Skin of body (tissue), 1 donor: ENCODE measurements at regions not wholly inside any gene's neighbourhood (a gene's known extent, or its start where the extent isn't known, plus 50 kb on each side); places are given as distances from the start of the nearest gene placed in this dataset.
"Not testable (repeated sequence)": the region's sequence is repeated elsewhere in the genome, so short reads cannot be mapped to it uniquely, and the experiment has no call there.

Source experiments
- DNase-seq: peaks from one replicate; lab custom pipeline; 2025; lab: John Stamatoyannopoulos, UW

DNA sequence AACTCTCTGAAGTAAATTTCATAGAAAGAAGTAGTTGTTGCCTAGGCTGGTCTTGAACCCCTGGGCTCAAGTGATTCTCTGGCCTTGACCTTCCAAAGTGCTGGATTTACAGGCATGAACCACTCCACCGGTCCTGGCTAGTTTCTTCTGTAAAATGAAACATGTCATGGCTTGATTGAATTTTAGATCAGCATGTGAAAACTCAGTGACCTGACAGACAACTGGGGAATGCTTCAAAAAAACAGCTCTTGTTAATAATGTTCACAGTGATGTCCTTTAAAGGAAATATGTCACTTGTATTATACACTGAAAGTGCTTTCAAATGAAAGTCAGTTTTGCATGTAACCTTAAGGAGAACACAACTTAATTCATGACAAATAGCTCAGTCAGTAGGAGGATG is 118.2 kb downstream of the KLF5 start:
- no peak for DNase-seq

DNA sequence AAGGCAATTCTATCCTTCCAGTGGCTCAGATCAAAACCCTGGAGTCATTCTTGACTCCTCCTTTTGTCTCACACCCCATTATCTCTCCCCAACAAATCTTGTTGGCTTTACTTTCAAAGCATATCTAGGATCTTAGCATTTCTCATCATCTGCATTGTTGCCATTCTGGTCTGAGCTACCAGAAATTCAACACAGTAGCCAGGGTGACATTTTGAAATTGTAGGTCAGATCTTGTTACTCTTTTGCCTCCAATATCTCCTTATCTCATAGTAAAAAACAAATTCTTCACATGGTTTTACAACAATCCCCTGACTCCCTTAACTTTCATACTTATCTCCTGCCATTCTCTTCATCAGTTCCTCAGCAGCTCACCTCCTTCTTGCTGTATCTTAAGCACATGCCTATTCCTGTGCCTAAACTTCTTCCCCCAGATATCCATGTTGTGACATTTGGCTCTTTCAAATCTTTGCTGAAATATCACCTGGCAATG is 115.8 kb downstream of the KLF5 start:
- DNase-seq: no peak

DNA sequence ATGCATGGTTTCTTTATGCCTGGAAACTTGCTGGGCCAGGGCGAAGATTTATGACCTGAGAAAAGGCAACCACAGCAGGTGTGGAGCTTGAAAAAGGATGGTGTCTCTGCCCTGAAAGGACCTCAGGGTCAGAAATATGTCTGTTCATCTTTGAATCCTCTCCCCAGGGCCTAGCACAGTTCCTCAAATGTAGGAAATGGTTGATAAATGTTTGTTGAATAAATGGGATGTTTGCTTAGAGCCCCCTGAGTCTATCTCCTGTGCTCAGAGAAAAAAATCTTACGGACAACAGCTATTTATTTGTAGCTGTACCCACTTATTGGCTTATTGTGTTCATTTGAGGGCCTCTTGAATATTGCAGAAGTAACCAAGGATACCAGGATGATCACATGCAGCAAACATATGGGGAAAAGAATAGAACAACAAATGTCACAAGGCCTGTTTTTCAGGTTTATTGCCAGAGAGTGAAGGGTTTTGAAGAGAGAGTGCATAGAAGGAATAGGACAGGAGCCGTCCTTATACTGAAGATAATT is 114.5 kb downstream of the KLF5 start:
- peak; percentile 3 for DNase-seq

DNA sequence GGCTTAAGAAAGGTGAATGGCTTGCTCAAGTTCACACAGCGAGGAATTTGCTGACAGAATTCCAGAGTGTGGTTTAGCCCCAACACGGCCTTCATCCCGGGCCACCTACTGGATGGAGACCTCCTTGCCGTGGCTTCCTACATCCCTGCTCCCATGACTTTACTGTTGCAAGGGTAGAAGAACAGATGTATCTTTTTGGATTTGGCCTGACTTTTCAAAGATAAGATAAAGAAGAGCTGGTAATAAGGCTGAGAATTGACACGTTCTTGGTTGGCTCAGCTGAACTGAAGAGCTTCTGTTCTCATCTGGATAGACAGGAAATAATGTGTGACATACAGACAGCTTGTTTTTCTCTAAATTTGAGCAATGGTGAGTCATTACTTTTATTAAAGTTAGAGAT is 113.1 kb downstream of the KLF5 start:
- DNase-seq: no peak

DNA sequence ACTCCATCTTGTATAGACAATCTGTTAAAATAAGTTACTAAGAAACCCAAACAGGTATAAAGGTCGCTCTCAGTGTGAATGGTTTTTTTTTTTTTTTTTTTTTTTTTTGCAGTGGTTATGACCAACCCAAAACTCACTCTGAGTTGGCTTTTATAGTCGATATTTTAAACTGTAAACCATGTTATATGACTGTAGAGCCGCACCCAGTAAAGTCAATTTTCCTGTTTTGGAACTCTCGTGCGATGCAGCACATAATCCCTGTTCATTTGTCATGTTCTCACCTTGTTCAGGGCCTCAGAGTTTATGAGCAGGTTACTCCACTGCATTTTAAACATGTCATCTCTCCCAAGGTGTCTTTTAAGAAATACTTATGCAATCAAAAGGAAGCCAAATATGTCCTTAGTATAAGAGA is 112.5 kb downstream of the KLF5 start:
- DNase-seq: no peak

DNA sequence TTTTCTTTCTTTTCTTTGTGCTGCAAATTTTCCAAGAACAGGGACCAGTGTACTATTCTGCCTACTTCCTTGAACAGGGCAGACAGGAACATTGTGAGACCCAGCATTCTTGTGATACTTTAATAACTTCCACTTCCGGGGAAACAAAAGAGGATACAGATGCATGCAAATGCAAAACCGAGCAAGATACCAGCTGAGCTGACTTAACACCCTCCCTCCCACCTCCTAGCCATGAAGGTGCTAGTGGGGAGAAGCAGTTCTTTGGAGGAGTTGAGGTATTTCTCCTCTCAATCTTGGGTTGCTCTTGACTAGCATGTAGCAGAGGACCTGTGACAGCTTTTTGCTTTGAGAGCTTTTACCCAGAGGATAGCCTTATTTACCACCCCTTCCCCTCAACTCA is 111.2 kb downstream of the KLF5 start:
- DNase-seq: no peak

DNA sequence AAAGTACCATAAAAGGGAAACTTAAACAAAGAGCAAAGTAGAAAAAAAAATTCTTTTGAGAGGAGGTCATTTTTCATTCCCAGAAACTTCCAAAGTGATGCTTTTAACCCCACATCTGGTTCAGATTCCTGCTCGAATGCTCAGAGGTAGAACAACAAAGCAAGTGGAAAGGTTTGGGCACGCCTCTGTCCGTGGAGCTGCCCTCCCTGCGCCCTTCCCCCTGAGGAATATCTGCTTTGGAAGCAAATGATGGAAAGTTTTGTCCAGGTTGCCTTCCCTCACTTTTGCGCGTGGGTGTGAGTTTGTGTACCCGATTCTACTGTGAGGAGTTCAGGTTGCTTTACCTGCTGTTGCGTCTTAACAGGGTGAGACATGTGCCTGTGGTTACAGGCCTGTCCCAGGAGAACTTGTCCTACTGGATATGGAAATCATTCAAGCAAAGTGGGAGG is 110.2 kb downstream of the KLF5 start:
- no peak for DNase-seq

DNA sequence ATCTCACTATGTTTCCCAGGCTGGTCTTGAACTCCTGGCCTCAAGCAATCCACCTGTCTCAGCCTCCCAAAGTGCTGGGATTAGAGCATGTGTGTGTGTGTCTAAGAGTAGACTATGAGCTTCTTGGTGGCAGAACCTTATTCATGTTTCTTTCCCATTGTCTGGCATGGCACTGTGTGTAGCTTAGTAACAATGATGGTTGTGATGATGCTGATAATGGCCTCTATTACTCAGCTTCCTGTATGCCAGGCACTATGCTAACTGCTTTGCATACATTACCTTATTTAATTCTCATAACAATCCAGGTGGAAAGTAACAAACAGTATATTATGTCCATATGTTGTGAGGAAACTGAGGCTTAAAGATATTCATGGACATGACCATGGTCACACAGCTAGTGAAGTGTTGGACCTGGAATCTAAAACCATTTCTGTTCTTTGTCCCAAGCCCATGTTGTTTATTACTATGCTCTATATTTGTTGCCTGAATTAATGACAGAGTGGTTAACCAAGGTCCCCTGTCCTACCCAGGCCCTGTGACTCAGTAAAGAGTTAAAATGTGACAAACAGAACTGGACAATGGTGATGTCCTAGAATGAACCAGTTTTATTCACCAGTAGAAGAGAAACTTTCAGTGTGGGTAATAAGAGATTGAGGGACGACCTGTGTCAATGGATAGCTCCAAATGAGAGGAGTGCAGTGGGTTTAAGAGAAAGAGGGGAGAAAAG is 109.6 kb downstream of the KLF5 start:
- DNase-seq: no peak

DNA sequence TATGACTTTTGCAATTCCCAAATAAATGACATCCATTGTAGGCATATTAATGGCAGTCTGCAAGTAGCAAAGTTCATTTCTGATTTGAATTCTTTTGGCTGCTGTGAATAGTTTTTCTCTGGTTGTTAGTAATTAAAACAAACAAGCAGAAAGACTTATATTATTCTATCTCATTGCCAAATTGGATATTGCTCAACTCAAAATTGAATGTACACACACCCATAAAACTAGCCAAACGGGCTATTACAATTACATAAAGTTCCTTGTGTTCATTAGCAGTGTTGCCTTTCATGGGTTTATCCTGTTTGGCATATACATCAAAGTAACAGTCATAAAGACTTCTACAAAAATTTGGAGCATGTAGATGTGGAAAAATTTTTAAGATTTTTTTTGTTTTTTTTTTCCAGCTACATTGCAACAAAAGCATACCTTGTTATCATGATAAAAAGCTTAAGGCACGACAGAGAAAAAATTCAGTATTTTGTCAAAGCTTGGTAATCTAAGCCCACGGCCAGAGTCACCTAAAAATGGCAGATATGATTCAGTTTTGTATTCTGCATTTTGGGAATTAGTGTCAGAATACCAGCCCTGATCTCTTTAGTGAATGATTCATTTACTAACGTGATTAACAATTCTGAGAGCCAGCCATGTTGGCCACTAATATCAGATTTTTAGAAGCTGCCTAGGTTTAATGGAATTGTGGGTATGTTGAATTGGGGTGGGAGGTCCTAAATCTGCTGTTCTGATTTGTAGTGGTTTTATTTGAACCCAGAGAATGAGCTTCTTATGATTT is 108.4 kb downstream of the KLF5 start:
- DNase-seq: peak; percentile 11

DNA sequence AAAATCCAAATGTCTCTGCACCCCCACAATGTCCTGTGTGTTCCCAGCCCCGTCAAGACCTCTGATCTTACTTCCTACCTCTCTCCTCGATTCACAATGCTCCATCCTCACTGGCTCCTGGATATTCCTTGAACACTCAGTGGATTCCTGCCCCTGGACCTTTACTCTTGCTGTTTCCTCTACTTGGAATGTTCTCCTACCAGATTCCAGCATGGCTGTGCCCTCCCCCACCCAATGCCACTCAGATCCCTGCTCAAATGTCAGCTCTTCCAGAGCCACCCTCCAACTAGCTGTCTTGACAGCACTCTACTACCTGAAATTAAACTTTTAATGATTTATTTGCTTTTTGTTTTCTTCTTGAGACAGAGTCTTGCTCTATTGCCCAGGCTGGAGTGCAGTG is 107.4 kb downstream of the KLF5 start:
- no peak for DNase-seq

DNA sequence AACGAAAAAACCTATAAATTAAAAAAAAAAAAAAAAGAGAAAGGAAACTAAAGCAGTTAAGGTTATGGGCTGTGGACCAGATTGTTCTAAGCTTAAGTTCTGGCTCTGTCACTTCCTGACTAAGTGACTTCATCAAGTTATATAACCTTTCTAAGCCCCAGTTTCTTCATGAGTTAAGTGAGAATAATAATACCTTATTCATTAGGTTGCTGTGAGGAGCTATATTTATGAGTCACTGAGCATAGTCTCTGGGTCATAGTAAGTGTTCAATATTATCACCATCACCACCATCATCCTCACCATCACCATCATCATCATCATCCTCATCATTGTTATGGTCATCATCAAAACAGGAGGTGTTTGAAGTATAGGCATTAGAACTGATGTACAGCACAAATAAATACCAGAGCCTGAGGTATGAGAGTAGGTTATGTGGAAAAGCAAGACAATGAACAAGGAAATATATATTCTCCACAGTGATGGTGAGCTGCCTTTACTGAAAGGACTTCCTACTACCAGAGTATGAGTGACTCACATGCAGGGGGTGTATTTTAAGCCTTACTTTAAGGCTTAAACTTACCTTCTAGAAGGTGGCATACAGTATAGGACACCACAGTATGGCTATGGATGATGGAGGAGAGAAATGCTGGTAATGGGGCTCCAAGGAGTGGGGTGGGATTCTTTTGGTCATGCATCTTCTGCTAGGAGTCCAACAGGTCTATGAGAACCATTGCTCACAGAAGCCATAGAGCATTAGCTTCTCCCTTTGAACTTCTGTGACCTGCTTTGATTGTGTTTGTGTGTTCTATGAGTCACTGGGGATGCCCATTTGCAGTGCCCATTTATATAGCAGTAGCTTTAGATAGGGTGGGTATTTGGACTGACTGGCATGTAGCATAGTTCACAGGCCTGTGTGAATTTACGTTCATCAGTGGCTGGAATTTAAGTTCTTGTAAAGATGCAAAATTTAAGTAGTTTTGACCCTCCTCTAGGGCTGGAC is 104.4 kb downstream of the KLF5 start:
- no peak for DNase-seq

DNA sequence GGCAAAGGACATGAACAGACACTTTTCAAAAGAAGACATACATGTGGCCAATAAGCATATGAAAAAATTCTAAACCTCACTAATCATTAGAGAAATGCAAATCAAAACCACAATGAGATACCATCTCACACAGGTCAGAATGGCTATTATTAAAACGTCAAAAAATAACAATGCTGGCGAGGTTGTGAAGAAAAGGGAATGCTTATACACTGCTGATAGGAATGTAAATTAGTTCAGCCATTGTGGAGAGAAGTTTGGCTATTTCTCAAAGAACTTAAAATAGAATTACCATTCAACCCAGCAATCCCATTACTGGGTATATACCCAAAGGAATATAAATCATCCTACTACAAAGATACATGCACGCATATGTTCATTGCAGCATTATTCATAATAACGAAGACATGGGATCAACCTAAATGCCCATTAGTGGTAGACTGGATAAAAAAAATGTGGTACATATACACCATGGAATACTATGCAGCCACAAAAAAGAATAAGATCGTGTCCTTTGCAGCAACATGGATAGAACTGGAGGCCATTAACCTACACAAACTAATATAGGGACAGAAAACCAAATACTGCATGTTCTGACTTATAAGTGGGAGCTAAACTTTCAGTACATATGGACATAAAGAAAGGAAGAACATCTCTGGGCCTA is 101.7 kb downstream of the KLF5 start:
- not testable (repeated sequence) for DNase-seq

DNA sequence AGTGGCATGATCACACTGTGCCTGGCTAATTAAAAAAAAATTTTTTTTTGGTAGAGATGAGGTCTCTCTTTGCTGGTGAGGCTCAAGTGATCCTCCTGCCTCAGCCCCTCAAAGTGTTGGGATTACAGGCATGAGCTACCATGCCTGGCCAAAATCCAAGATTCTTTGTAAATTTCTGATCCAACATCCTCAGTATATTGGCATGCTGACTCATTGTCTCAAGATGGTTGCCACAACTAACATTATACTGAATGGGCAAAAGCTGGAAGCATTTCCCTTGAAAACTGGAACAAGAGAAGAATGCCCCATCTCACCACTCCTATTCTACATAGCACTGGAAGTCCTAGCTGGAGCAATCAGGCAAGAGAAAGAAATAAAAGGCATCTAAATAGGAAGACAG is 100.0 kb downstream of the KLF5 start:
- no peak for DNase-seq

DNA sequence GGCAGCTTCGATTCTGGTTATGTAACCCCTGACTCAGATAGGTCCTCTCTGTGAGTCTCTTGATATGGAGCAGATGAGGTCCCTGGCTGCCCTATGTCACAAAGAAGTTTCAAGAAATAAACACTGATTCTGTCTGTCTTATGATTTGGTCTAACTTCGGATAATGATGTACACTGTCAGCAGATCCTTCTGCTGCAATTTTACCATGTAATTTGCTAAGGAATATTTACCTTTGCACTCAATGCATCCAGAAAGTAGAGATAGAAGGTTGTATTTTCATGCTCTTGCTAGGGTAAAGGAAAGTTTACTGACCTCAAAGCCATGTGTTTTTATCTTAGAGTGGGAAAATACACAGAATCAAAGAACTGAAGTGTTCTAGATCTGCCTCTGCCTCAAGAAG is 98.2 kb downstream of the KLF5 start:
- DNase-seq: no peak

DNA sequence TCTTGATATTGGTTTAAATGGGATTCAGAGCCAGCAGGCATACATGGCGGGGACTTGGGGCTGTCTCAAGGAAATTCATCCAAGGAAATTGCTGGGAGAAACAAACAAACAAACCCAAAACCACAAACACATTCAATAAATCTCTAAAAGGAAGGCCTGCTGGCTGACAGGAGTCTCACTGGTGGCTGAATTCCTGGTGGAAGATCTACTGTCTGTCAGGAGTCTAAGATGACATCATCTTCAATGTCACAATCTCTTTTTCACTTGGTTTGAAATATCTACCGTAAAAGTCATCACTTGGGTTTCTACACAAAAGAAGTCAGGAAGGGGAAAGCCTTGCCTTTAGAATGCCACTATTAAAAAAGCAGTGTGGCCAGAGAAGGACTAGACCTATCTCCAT is 87.9 kb downstream of the KLF5 start:
- no peak for DNase-seq

DNA sequence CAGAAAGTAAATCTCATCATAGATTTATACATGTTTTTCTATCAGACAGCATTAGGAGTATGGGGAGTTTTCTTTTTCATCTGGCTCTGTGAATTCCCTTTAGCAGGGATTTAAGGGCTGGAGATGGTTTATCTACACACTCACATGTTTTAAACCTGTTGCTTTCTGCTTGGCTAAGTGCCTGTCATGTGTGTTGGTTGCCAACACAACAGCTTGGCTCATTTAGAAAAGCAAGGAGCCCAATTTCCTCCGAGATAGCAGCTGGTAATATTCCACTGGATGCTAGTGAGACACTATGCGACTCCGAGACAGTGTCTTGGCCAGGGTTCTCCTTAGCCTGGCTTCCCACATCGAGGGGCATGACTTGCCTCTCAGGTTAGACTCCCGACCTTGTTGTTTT is 83.3 kb downstream of the KLF5 start:
- DNase-seq: no peak

DNA sequence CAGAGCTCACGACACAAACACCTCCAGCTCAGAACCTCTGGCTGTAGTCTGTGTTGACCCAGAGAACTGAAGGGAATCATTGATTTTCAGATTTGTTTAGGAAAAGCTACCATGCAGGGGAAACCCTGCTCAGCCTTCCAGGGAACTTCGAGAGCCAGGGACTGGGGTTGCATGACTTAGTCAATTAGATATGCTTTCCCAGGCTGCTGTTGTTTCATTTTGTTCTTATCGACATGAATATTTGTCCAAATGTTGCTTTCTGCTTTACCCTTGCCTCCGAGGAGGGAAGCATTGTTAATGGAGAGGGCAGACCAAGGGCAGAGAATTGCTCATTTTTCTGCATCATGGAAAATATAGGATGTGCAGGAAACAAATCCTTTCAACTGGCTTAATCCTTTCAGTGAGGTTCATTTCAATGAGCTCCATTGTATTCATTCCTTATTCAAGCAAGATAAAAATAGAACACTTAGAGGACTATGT is 82.5 kb downstream of the KLF5 start:
- DNase-seq: peak; percentile 30

DNA sequence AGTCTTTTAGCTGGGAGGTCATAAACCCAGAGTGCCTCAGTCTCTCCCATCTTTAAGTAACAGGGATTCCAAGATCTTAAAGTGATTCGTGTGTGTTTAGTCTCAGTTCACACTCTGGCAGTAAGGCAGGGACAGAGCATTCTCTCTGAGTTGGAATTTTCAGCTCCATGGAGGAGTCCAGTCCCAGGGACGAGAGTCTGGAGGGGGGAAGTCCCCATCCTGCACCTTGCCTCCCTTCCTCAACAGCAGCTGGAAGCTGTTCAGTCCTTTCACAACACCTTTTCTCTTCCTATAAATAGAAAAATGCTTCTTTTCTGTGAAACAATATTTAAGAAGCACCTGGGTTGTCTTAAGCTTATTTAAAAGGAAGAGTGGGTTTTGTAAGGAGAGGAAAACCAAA is 82.0 kb downstream of the KLF5 start:
- no peak for DNase-seq

DNA sequence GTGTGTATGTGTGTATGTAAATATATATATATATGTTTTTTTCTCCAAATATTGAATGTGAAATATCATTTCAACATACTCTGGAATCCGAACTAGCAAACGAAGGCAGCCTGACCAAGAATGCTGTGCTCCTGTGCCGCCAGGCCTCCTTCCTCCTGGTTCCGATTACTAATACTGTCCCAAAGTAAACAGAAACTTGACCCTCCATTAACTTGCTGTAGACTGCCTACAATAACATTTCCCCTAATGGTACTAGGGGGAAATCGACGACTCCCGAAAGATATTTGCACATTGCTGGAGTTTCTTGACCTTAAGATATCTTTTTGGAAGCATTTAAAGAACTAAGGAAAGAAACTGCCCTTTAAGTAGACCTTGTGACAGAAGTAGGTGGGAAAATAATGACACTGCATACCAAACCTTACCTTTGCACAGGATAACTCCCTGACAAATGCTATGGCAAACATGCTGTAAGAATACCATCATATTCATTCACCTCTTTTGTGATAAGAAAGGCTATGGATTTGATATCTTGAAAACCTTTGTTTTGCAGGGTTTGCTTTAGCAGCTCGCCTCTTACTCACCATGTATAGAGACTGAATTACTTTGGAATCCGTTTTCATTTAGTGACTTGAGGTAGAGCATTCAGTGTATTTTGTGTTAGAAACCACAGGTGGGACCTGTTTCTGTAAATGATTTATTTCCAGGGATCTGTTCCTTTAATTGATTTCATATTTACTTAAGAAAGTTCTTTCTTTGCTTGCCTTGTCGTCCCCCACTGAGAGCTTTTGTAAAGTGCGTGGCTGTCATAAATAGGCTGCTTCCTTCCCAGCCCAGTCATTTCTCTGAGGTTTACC is 80.1 kb downstream of the KLF5 start:
- DNase-seq: no peak

DNA sequence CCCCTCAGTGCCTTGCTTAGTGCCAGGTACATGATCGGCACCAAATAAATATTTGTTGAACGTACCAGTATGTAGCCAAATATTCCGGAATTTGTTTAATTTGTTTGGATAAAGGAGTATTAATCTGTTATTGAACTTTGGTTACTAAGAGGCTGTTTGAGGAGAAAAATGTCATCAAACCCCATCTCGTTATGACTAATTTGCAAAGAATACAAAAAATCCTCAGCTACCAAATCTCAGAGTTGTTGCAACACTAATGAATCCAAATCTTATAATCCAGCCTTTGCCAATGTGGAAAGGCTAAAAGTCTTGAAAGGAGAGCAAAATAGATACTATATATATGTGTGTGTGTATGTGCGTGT is 79.5 kb downstream of the KLF5 start:
- no peak for DNase-seq
